Esophagus muscularis mucosa (tissue), 4 donors: ENCODE measurements at regions not wholly inside any gene's neighbourhood (a gene's known extent, or its start where the extent isn't known, plus 50 kb on each side); places are given as distances from the start of the nearest gene placed in this dataset.

Experiments
- DNase-seq: peaks from one replicate; pipeline ENCODE4 v3.0.0-alpha.2; 2017; ENCODE audit errors: extremely low spot score
- H3K27ac ChIP-seq, 4 donors: fragments of 200-600 bp; sonication (generic); replicated peaks in 1 of 4; 1 replicate in 3 of 4; 2 replicates in 1 of 4; pipeline ENCODE4 v1.5.1; 2016 to 2019; ENCODE audit warnings: mild to moderate bottlenecking in 1 of 4
- H3K27me3 ChIP-seq, 4 donors: fragments of 200-600 bp; sonication (generic); one replicate each; pipeline versions ENCODE4 v1.5.1 to v1.6.0; 2016 to 2019
- H3K36me3 ChIP-seq, 4 donors: fragments of 200-600 bp; sonication (generic); one replicate each; pipeline ENCODE4 v1.5.1; 2016 to 2019
- H3K4me1 ChIP-seq, 4 donors: fragments of 200-600 bp; sonication (generic); one replicate each; pipeline ENCODE4 v1.5.1; 2016 to 2019
- H3K4me3 ChIP-seq, 4 donors: fragments of 200-600 bp; sonication (generic); 1 replicate in 2 of 4; 2 replicates in 2 of 4; pipeline ENCODE4 v1.5.1; 2016 to 2019; ENCODE audit warnings: mild to moderate bottlenecking in 4 of 4, moderate library complexity in 1 of 4
- H3K9me3 ChIP-seq, 4 donors: fragments of 200-600 bp; sonication (generic); 1 replicate in 3 of 4; 2 replicates in 1 of 4; pipeline ENCODE4 v1.5.1; 2016 to 2019
- EP300 ChIP-seq: sonication (generic); formaldehyde crosslinking; IDR thresholded peaks from one replicate; pipeline ENCODE4 v1.6.1; 2017; ENCODE audit warnings: antibody characterized with exemption
- POLR2A ChIP-seq: fragments of 450-650 bp; IDR thresholded peaks from one replicate; pipeline ENCODE4 v1.6.1; 2017; ENCODE audit warnings: antibody characterized with exemption, moderate library complexity, mild to moderate bottlenecking, low read depth
- POLR2AphosphoS5 ChIP-seq, 2 donors: sonication (generic); formaldehyde crosslinking; IDR thresholded peaks; one replicate each; pipeline ENCODE4 v1.6.1; 2017; ENCODE audit warnings: antibody characterized with exemption in 2 of 2
- WGBS: methylation state at CpG from one replicate; pipeline ENCODE4 v1.1.5; 2018; 5-methylcytosine and 5-hydroxymethylcytosine counted together
- intact Hi-C: fragments of 100-400 bp; cut with DNase I; formaldehyde crosslinking; loops from one replicate; pipeline ENCODE4 v1.15.1; 2023
- TF ChIP-seq, protein P1 (sequence below), 3 experiments: fragments of 200-600 bp in 2 of 3; fragments of 450-650 bp in 1 of 3; sonication (generic) in 2 of 3; IDR thresholded peaks; one replicate each; pipeline ENCODE4 v1.5.1; 2017 to 2019; ENCODE audit warnings: antibody characterized with exemption in 3 of 3, mild to moderate bottlenecking in 2 of 3, moderate library complexity in 1 of 3

DNA sequence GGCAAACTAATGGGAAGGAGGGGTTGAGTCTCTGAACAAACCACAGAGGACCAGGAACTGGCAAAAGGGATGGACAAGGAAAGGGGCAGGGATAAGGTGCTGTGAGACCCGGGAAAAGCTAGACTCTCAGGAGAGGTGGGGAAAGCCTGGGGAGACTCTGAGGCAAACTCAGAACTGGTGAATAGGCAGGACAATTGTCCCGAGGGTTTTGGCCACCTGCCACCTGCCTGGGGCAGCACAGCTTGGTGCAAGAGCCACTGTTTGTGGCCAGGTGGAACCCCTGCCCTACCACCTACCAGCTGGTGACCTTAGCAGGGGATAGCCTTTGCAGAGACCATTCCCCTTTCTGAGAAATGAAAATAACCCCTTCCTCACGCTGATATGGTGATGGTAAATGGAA, 129.4 kb upstream of the ASB18 start:
- no peak overlapping the region for H3K4me3 ChIP-seq
- H3K27me3 ChIP-seq: no peaks in the 10 kb centered on the region
- intact Hi-C loops: no loop called here
- H3K27ac ChIP-seq: no peak overlapping the region
- no peaks in the 10 kb centered on the region for H3K9me3 ChIP-seq
- peak; percentile 66 for DNase-seq
- WGBS: 67% methylated on average over 3 of the region's 3 CpGs
- no peaks in the 10 kb centered on the region for H3K4me1 ChIP-seq
- H3K36me3 ChIP-seq: no peaks in the 10 kb centered on the region
- TF ChIP-seq, protein P1, sequence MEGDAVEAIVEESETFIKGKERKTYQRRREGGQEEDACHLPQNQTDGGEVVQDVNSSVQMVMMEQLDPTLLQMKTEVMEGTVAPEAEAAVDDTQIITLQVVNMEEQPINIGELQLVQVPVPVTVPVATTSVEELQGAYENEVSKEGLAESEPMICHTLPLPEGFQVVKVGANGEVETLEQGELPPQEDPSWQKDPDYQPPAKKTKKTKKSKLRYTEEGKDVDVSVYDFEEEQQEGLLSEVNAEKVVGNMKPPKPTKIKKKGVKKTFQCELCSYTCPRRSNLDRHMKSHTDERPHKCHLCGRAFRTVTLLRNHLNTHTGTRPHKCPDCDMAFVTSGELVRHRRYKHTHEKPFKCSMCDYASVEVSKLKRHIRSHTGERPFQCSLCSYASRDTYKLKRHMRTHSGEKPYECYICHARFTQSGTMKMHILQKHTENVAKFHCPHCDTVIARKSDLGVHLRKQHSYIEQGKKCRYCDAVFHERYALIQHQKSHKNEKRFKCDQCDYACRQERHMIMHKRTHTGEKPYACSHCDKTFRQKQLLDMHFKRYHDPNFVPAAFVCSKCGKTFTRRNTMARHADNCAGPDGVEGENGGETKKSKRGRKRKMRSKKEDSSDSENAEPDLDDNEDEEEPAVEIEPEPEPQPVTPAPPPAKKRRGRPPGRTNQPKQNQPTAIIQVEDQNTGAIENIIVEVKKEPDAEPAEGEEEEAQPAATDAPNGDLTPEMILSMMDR (IDR thresholded peaks at IDR 0.05): no peak
- TF ChIP-seq POLR2A: no peak
- TF ChIP-seq POLR2AphosphoS5 (IDR thresholded peaks at IDR 0.05): no peak
- no peak for TF ChIP-seq EP300

DNA sequence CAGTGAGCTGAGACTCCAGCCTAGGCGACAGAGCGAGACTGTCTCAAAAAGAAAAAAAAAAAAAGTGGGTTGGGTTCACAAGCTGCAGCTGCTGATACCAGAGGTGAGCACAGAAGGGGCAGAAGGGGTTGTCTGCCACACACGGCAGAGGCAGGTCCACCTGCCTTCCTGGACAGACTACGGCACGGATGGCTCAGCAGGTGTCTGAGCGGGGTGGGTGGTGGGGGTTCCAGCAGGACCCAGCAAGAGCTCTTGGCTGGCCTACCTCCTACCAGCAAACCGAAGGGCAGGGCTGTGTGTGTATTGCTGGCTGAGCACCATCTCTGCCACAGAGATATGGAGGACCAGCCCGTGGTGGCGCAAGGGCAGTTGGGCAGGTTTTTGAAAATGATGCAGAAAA, 130.4 kb upstream of the ASB18 start:
- Histone ChIP-seq H3K4me1 (no peaks in the 10 kb centered on the region), H3K9me3 (no peaks in the 10 kb centered on the region), H3K27me3 (no peaks in the 10 kb centered on the region), H3K27ac (no peak overlapping the region), H3K36me3 (no peaks in the 10 kb centered on the region), H3K4me3 (no peak overlapping the region)
- WGBS: 88% methylated on average over 9 of the region's 9 CpGs
- intact Hi-C loops: no loop called here
- TF ChIP-seq, protein P1 (IDR thresholded peaks at IDR 0.05): no peak
- no peak for TF ChIP-seq POLR2AphosphoS5 (IDR thresholded peaks at IDR 0.05)
- peak; percentile 74 for DNase-seq

DNA sequence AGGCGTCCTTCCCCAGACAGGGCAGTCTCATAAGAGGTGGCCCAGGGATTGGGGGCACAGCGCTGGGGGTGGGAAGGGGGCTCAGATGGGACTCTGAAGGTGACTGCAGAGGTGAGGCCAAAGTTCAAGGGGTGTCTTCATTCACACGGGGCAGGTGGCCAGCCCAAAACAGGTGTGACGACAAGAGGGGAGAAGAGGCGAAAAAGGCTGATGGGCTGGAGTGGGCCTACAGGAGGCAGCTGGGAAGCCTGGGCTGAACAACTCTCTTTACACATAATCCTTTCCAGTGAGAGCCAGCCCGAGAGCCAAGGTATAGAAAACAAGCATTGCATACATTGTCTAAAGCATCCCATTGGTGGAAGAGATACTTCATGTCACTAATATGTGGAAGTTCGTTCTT, 130.9 kb upstream of the ASB18 start:
- intact Hi-C loops: no loop called here
- Histone ChIP-seq H3K36me3 (no peaks in the 10 kb centered on the region), H3K27me3 (no peaks in the 10 kb centered on the region), H3K4me3 (no peak overlapping the region), H3K9me3 (no peaks in the 10 kb centered on the region), H3K4me1 (no peaks in the 10 kb centered on the region), H3K27ac (no peak overlapping the region)
- no peak for TF ChIP-seq POLR2AphosphoS5 (IDR thresholded peaks at IDR 0.05)
- no peak for TF ChIP-seq POLR2A
- TF ChIP-seq, protein P1 (IDR thresholded peaks at IDR 0.05): no peak
- TF ChIP-seq EP300: no peak
- no peak for DNase-seq
- WGBS: 85% methylated on average over 7 of the region's 7 CpGs

DNA sequence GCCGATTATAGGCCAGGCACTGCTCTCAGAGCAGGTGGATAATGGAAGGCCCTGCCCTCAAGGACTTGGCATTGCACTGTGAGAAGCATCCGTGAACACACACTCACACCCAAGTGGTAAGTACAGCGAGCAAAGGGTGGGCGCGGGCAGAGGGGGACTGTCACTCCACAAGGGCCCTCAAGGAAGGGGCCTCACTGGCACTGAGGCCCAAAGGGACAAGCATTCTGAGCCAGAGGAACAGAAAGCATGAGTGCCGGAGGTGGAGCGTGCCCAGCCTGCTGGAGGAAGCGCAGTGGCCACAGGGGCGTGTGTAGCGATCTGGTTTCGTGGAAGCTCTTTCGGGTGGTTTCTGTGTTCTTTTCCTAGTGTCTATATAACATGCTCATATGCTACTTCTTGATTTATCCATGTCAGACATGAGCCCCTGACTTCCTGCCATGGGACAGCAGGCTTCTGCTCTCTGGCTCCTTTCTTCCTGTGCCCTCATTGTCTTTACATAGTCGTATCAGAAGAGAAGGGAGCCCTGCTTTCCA, 132.7 kb upstream of the ASB18 start:
- Histone ChIP-seq H3K9me3 (no peaks in the 10 kb centered on the region), H3K4me1 (no peaks in the 10 kb centered on the region), H3K4me3 (no peak overlapping the region), H3K36me3 (no peaks in the 10 kb centered on the region), H3K27ac (no peak overlapping the region), H3K27me3 (no peaks in the 10 kb centered on the region)
- TF ChIP-seq POLR2A: no peak
- TF ChIP-seq POLR2AphosphoS5 (IDR thresholded peaks at IDR 0.05): no peak
- TF ChIP-seq EP300: no peak
- TF ChIP-seq, protein P1 (IDR thresholded peaks at IDR 0.05): no peak
- WGBS: 94% methylated on average over 13 of the region's 13 CpGs
- DNase-seq: no peak
- intact Hi-C loops: no loop called here

DNA sequence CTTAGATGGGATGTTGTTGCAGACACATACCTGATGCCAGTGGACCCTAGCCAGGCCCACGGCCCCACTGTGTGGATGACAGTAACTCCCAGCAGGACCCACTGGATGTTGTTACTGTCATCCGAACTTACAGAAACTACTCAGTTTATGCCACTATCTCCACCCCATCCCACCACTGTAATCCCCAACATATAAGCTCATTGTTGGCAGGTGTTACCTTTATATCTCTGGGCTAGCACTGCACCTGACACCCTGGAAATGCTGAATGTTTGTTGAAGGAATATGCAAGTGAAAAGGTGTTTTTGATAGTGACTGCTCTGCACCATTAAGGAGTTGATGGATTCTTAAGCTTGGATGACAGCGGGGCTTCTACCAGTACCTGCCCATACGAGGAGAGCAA, 133.5 kb upstream of the ASB18 start:
- Histone ChIP-seq H3K27ac (no peak overlapping the region), H3K9me3 (no peaks in the 10 kb centered on the region), H3K4me3 (no peak overlapping the region), H3K27me3 (no peaks in the 10 kb centered on the region), H3K36me3 (no peaks in the 10 kb centered on the region), H3K4me1 (no peaks in the 10 kb centered on the region)
- intact Hi-C loops: no loop called here
- 85% methylated on average over 4 of the region's 4 CpGs for WGBS
- no peak for TF ChIP-seq EP300
- no peak for TF ChIP-seq POLR2A
- TF ChIP-seq, protein P1 (IDR thresholded peaks at IDR 0.05): no peak
- no peak for TF ChIP-seq POLR2AphosphoS5 (IDR thresholded peaks at IDR 0.05)
- peak; percentile 68 for DNase-seq
